Vagina (tissue), 2 donors: ENCODE measurements at regions not wholly inside any gene's neighbourhood (a gene's known extent, or its start where the extent isn't known, plus 50 kb on each side); places are given as distances from the start of the nearest gene placed in this dataset.

Experiments used
- CTCF ChIP-seq, 3 experiments: fragments of 450-650 bp in 2 of 3; fragments of 200-600 bp in 1 of 3; sonication (generic) in 1 of 3; IDR thresholded peaks; one replicate each; pipeline ENCODE4 v1.5.1; 2017 to 2019; ENCODE audit warnings: antibody characterized with exemption in 3 of 3, mild to moderate bottlenecking in 2 of 3, moderate library complexity in 2 of 3
- POLR2A ChIP-seq, 2 donors: fragments of 450-650 bp; IDR thresholded peaks; one replicate each; pipeline ENCODE4 v1.6.1; 2017; ENCODE audit warnings: antibody characterized with exemption in 2 of 2, mild to moderate bottlenecking in 2 of 2, moderate library complexity in 2 of 2
- POLR2AphosphoS5 ChIP-seq, 2 donors: sonication (generic); formaldehyde crosslinking; IDR thresholded peaks; one replicate each; pipeline ENCODE4 v1.9.0; 2017; ENCODE audit warnings: antibody characterized with exemption in 2 of 2, mild to moderate bottlenecking in 2 of 2, low read depth in 1 of 2; ENCODE audit not compliant: insufficient read depth in 1 of 2

DNA sequence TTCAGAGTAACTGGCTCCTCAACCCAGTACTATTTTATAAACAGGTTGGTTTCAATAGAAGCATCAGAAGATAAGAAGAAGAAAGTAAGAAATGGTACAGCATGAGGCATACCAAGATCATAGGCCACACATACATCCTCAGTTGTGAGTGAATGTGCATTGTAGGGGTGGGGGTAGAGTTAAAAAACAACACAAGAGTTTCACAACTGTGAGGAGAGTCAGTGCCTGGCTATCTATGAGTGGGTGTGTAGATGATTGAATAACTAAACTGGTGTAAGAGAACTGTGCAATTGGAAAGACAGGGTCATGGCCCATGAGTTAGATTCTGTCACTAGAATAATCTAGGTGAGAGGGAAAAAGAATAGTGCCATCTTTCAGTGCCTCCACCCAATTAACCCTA, 748.2 kb upstream of the ACVR2A start:
- TF ChIP-seq POLR2A (IDR thresholded peaks at IDR 0.05) (no peak), CTCF (IDR thresholded peaks at IDR 0.05) (no peak), POLR2AphosphoS5 (IDR thresholded peaks at IDR 0.05; ENCODE audit: insufficient read depth in 1 of 2, low read depth in 1 of 2) (no peak)
